OCI-LY1 (cell line): ENCODE measurements at regions not wholly inside any gene's neighbourhood (a gene's known extent, or its start where the extent isn't known, plus 50 kb on each side); places are given as distances from the start of the nearest gene placed in this dataset.

Source experiments
- CTCF ChIP-seq: fragments of 200-600 bp; sonication (generic), shearing (Covaris generic); IDR thresholded peaks from 2 replicates; pipeline ENCODE4 v1.5.1; 2017; ENCODE audit warnings: mild to moderate bottlenecking, antibody characterized with exemption, low read length, moderate library complexity, mixed read lengths
- EZH2 ChIP-seq: fragments of 200-600 bp; sonication (generic), shearing (Covaris generic); IDR thresholded peaks from 2 replicates; pipeline ENCODE4 v1.8.0; 2017; ENCODE audit warnings: borderline replicate concordance, mixed run types, mild to moderate bottlenecking, antibody characterized with exemption, low read length, moderate library complexity, mixed read lengths

GRCh38 chr16:60151987-60152386, 1417.9 kb upstream of the GOT2 start:
- TF ChIP-seq CTCF (no peak), EZH2 (no peak)
